Neural cell (in vitro differentiated cells): ENCODE measurements at regions not wholly inside any gene's neighbourhood (a gene's known extent, or its start where the extent isn't known, plus 50 kb on each side); places are given as distances from the start of the nearest gene placed in this dataset.

Source experiments
- H2AFZ ChIP-seq: fragments of 200-600, 300-800 bp; sonication (generic), shearing (Covaris generic); 2 replicates; pipeline ENCODE4 v1.6.0; 2014; ENCODE audit warnings: low read depth, mild to moderate bottlenecking, antibody characterized with exemption, low read length, moderate library complexity
- H3F3A ChIP-seq: fragments of 200-600 bp; shearing (Covaris generic); 2 replicates; pipeline ENCODE4 v1.6.1; 2016; ENCODE audit warnings: mild to moderate bottlenecking, moderate library complexity, mixed read lengths, antibody characterized with exemption, low read length; ENCODE audit not compliant: insufficient read depth, poor library complexity, severe bottlenecking
- H3K27ac ChIP-seq: fragments of 200-600, 300-800 bp; sonication (generic), shearing (Covaris generic); 2 replicates; pipeline ENCODE4 v1.5.1; 2014; ENCODE audit warnings: mild to moderate bottlenecking, low read length, moderate library complexity
- H3K27me3 ChIP-seq: fragments of 300-800, 200-600 bp; sonication (generic), shearing (Covaris generic); 2 replicates; pipeline ENCODE4 v1.6.0; 2014; ENCODE audit warnings: mild to moderate bottlenecking, low read depth, low read length, moderate library complexity; ENCODE audit not compliant: insufficient read depth
- H3K36me3 ChIP-seq: fragments of 300-800, 200-600 bp; sonication (generic), shearing (Covaris generic); 2 replicates; pipeline ENCODE4 v1.5.1; 2014; ENCODE audit warnings: mild to moderate bottlenecking, antibody characterized with exemption, low read length, moderate library complexity; ENCODE audit not compliant: insufficient read depth
- H3K4me2 ChIP-seq: fragments of 300-800, 200-600 bp; sonication (generic), shearing (Covaris generic); 2 replicates; pipeline ENCODE4 v1.6.0; 2014; ENCODE audit warnings: mild to moderate bottlenecking, low read length
- H3K4me3 ChIP-seq: fragments of 300-800, 200-600 bp; sonication (generic), shearing (Covaris generic); 2 replicates; pipeline ENCODE4 v1.5.1; 2014; ENCODE audit warnings: mild to moderate bottlenecking, low read length, moderate library complexity
- H3K79me2 ChIP-seq: fragments of 200-600 bp; shearing (Covaris generic); replicated peaks from 2 replicates; pipeline ENCODE4 v1.6.0; 2014; ENCODE audit warnings: mild to moderate bottlenecking, low read length, moderate library complexity; ENCODE audit not compliant: insufficient read depth
- H3K9ac ChIP-seq: fragments of 300-800, 200-600 bp; sonication (generic), shearing (Covaris generic); 2 replicates; pipeline ENCODE4 v1.6.1; 2016; ENCODE audit warnings: mild to moderate bottlenecking, low read length, mixed read lengths
- H3K9me2 ChIP-seq: fragments of 200-600 bp; shearing (Covaris generic); 2 replicates; pipeline ENCODE4 v1.6.1; 2016; ENCODE audit warnings: mild to moderate bottlenecking, low read length, mixed read lengths; ENCODE audit not compliant: insufficient read depth
- H3K9me3 ChIP-seq: fragments of 200-600, 300-800 bp; sonication (generic), shearing (Covaris generic); 2 replicates; pipeline ENCODE4 v1.6.1; 2016; ENCODE audit warnings: mild to moderate bottlenecking, mixed run types, low read length, moderate library complexity, mixed read lengths
- H4K20me1 ChIP-seq: fragments of 200-600 bp; shearing (Covaris generic); 2 replicates; pipeline ENCODE4 v1.6.1; 2016; ENCODE audit warnings: mild to moderate bottlenecking, mixed run types; ENCODE audit not compliant: insufficient read depth
- CTCF ChIP-seq: fragments of 450-650 bp; IDR thresholded peaks from 2 replicates; pipeline ENCODE4 v1.5.1; 2014; ENCODE audit warnings: antibody characterized with exemption, mild to moderate bottlenecking, moderate library complexity; ENCODE audit not compliant: poor library complexity, severe bottlenecking
- EP300 ChIP-seq: fragments of 450-650 bp; conservative IDR thresholded peaks from 2 replicates; pipeline ENCODE4 v1.6.1; 2014; ENCODE audit warnings: antibody characterized with exemption, mild to moderate bottlenecking, moderate library complexity; ENCODE audit not compliant: poor library complexity, severe bottlenecking
- EZH2 ChIP-seq: fragments of 200-600, 300-800 bp; shearing (Covaris generic), sonication (generic); IDR thresholded peaks from 2 replicates; pipeline ENCODE4 v1.6.1; 2014; ENCODE audit warnings: antibody characterized with exemption, low read length, borderline replicate concordance, mild to moderate bottlenecking; ENCODE audit not compliant: insufficient read depth, poor library complexity, severe bottlenecking
- MXI1 ChIP-seq: fragments of 450-650 bp; conservative IDR thresholded peaks from 2 replicates; pipeline ENCODE4 v1.6.1; 2014; ENCODE audit warnings: antibody characterized with exemption, mild to moderate bottlenecking; ENCODE audit not compliant: poor library complexity, severe bottlenecking
- POLR2AphosphoS5 ChIP-seq: IDR thresholded peaks from 2 replicates; pipeline ENCODE4 v1.6.1; 2012
- RAD21 ChIP-seq: fragments of 450-650 bp; conservative IDR thresholded peaks from 2 replicates; pipeline ENCODE4 v1.6.1; 2014; ENCODE audit warnings: antibody characterized with exemption, mild to moderate bottlenecking, moderate library complexity
- REST ChIP-seq: IDR thresholded peaks from 2 replicates; pipeline ENCODE4 v1.6.1; 2012; ENCODE audit warnings: borderline replicate concordance
- SMC3 ChIP-seq: fragments of 450-650 bp; conservative IDR thresholded peaks from 2 replicates; pipeline ENCODE4 v1.6.1; 2014; ENCODE audit warnings: antibody characterized with exemption, mild to moderate bottlenecking, moderate library complexity; ENCODE audit not compliant: poor library complexity
- TAF1 ChIP-seq: IDR thresholded peaks from 2 replicates; pipeline ENCODE4 v1.6.1; 2012; ENCODE audit warnings: low read depth

- TF ChIP-seq POLR2AphosphoS5, result no peak
- TF ChIP-seq RAD21, result no peak
- no peak for TF ChIP-seq REST
- TF ChIP-seq MXI1, result no peak
- no peak for TF ChIP-seq CTCF
- no peak for TF ChIP-seq SMC3
- no peak for TF ChIP-seq EP300
- TF ChIP-seq EZH2, result no peak
- no peak for TF ChIP-seq TAF1
- no peaks in the 10 kb centered on the region for H4K20me1 ChIP-seq
- no peaks in the 10 kb centered on the region for H3F3A ChIP-seq
- no peaks in the 10 kb centered on the region for H3K36me3 ChIP-seq
- H3K4me2 ChIP-seq, result no peak overlapping the region
- no peak overlapping the region for H3K9ac ChIP-seq
- H3K27me3 ChIP-seq, result no peaks in the 10 kb centered on the region
- no peak overlapping the region for H2AFZ ChIP-seq
- no peaks in the 10 kb centered on the region for H3K9me3 ChIP-seq
- no peak overlapping the region for H3K4me3 ChIP-seq
- H3K9me2 ChIP-seq, result no peaks in the 10 kb centered on the region
- H3K27ac ChIP-seq, result no peak overlapping the region
- no peaks in the 10 kb centered on the region for H3K79me2 ChIP-seq
Observed at GRCh38 chr15:69574506-69574905, 121.9 kb downstream of the RPLP1 start.

- Histone ChIP-seq H3K9me3 (no peaks in the 10 kb centered on the region), H3K4me3 (no peak overlapping the region), H3K79me2 (no peaks in the 10 kb centered on the region), H3K4me2 (no peak overlapping the region), H3F3A (no peaks in the 10 kb centered on the region), H3K36me3 (no peaks in the 10 kb centered on the region), H3K9me2 (no peaks in the 10 kb centered on the region), H3K27me3 (no peaks in the 10 kb centered on the region), H3K27ac (no peak overlapping the region), H2AFZ (no peak overlapping the region), H3K9ac (no peak overlapping the region), H4K20me1 (no peaks in the 10 kb centered on the region)
- no peak for TF ChIP-seq POLR2AphosphoS5
- TF ChIP-seq CTCF, result no peak
- TF ChIP-seq SMC3, result no peak
- no peak for TF ChIP-seq EP300
- TF ChIP-seq MXI1, result no peak
- TF ChIP-seq TAF1, result no peak
- TF ChIP-seq RAD21, result no peak
- TF ChIP-seq REST, result no peak
- TF ChIP-seq EZH2, result no peak
Observed at GRCh38 chr15:69575387-69575786, 122.8 kb downstream of the RPLP1 start.
